NCI-H524 treated with DMSO at 0.1 percent for 48 hours (cell line): ENCODE measurements at regions not wholly inside any gene's neighbourhood (a gene's known extent, or its start where the extent isn't known, plus 50 kb on each side); places are given as distances from the start of the nearest gene placed in this dataset.

Experiments
- DNase-seq: peaks from one replicate; lab custom pipeline; 2025; lab: John Stamatoyannopoulos, UW

DNA sequence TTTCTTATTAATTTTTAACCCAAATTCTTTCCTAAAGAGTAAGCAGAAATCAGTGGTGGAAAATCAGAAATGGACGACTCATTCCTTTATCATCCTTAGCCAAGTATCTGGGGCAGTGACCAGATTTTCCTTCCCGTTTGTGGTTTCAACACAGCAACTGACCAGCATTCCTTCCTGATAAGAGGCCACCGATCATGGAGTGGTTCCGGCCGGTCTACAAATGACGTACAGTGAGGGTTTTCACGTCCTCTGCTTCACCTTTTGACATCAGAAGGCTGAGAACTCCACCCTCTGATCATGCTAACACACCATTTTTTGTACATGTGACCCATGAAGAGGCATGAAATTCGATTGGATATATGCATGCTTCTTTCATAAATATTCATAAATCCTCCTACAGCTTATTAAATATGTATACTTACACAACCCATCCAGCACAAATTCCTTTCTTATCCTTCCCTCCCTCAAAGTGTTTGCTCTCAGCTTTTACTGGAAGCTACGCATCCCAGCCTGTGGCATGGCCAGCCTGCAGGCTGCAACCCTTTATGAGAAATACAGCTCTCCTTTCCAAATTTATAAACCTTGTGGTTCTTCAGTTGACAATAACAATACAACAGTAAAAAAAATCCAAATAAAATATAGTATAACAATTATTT is 173.0 kb upstream of the CASK start:
- DNase-seq = no peak

DNA sequence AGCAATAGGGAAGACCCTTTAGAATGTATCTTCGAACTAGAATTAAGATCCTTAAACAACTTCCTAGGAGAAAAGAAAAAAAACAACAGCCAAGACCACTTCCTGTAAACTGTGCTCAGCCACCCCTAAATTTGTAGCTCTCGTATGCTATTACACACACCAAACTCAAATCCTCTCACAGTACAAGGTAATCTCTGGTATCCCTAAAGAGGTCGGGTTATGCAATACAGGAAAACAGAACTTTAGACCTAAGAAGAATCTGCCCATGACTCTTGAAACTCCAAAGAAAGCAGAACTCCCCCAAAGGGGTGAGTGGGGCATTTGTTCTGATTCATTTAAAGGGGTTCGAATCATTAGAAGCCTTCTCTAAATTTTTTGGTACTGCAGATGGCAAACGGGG is 170.9 kb upstream of the CASK start:
- DNase-seq = no peak

DNA sequence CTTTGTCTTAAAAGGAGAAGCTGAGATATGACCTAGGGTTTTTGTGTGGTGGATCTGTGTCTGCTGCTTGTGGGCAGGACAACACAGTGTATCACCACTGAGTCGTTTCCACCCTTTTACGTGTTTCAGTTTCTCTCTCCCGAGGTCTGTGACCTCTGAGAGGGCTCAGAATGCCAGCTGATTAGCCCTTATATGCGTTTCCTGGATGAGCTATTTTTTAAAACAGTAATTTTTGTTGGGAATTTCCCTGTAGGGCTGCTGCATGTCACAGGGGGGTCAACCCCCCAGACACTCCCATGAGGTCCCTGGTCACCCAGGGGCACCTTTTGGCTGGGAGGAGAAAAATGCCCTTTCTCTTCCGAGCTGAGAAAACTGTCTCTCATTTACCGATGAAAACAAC is 170.4 kb upstream of the CASK start:
- DNase-seq = no peak

DNA sequence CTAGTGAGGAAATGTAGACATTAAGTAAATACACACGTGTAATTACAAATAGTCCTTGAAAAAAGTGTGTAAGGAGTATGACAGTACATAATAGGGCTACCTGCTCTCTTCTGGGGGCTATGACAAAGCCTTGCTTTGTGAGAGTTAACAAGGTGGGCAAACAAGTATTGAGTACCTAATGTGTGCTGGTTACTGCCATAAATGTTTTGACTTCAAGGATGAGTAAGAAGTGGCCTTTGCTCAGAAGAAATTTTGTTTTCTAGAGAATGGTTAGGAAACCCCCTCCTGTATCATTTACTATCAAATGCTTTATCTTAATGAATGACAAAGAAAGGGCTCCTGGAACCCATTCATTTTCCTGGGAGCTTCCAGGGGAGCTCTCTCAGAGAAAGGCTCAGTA is 167.0 kb upstream of the CASK start:
- no peak for DNase-seq

DNA sequence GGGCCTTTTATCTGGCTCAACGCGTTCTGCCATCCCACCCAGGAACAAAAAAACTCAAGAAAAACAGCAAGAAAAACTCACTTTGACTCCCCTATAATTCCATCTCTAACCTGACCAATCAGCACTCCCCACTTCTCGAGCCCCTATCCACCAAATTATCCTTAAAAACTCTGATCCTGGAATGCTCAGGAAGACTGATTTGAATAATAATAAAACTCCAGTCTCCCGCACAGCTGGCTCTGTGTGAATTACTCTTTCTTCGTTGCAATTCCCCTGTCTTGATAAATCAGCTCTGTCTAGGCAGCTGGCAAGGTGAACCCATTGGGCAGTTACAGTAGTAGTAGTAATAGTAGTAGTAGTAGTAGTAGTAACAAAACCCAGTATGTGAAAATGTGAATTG is 165.7 kb upstream of the CASK start:
- DNase-seq = no peak

DNA sequence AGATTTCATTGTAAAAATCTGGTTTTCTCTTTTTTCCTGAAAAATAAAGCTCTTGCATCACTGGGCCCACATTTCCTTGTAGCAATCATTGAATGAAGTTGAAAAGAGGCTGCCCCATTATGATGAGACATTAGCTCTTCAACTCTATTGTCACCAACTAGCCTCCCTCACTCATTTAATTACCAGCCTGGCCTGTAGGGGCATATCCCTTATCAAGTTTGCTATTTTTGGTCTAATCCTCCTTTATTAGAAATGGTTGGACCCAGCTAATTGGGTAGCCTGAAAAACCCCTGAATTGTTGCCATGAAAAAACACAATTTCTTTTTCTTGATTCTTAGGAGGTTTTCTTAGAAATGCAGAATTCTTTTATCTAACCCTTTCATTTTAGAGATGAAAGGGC is 164.6 kb upstream of the CASK start:
- DNase-seq = no peak

DNA sequence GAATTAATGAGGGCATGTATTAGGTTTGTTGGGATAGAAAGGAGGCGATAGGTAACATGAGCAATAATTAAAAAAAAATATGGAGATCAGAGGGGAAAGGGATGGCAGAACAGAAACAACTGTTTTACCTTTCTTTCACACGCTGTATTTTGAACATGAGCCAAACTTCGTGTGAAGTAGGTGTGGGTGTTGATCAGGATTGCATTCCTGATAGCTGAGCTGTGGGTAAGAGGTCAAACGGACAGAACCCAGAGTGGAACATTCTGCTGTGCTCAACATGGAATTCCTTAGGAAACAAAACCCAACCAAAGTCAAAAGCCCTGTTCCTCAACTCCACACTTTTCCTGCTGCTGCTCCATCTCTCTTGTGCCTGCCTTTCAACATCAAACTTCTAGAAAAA is 162.5 kb upstream of the CASK start:
- DNase-seq = no peak

DNA sequence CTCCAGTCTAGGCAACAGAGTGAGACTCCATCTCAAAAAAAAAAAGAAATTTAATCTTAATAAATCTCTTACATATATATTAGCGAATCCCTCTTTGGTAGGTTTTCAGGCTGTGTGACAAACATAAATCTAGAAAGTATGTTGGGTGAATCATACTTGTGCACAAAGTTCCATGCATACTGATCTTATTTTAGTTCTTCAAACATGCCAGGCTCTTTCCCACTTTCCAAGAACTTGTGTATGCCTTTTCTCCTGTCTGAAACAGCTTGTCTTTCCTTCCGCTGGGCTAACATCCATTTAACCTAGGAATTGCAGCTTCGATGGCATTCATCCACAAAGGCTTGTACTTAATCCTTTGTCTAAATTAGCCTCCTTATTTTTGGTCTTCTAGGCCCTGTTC is 156.6 kb upstream of the CASK start:
- DNase-seq = no peak

DNA sequence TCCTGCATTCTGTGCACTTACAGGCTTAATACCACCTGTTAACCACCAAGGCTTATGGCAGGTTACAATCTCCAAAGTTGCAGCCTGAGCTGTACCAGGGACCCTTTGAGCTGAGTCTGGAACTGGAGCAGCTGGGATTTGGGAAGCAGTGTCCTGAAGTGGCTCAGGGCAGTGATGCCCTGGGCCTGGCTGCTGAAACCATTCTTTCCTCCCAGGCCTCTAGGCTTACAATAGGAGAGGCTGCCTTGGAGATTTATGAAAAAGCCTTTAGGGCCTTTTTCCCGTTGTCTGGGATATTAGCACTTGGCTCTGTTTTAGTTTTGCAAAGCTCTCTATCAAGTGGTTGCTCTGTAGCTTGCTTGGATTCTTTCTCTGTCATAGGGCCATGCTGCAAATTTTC is 154.3 kb upstream of the CASK start:
- no peak for DNase-seq

DNA sequence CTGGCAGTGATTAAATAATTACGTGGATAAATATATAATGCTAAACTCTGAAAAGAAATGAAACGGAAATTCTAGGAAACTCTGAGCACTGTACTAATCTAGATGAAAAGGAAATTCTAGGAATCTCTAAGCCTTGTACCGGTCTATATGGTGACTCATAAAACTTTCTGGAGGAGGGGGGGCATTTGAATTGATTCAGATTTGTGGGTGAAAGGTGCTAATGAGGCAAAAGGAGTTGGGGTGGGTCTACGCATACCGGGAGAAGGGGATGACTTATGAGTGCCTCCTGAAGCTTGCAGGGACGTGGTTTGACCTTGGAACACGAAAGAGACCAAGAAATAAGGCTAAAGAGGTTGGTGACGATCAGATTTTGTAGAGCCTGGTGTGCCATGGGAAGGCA is 151.7 kb upstream of the CASK start:
- DNase-seq = no peak

DNA sequence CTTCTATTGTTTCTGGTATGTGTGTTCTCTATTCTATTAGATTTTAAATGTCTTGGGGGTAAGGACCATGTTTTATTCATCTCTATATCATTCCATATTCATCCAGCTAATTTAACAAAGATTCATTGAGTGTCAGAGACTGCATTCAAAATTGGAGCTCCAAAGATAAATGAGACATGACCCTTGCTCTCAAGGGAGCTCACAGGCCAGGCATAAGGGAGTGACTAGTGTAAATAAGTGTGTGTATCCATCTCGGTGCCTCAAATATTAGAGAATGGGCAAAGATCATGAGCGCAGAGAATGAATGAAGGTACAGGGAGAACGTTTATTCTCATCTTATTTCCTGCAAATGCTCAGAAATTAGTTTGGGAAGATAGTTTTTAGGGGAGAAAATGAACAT is 150.1 kb upstream of the CASK start:
- no peak for DNase-seq

DNA sequence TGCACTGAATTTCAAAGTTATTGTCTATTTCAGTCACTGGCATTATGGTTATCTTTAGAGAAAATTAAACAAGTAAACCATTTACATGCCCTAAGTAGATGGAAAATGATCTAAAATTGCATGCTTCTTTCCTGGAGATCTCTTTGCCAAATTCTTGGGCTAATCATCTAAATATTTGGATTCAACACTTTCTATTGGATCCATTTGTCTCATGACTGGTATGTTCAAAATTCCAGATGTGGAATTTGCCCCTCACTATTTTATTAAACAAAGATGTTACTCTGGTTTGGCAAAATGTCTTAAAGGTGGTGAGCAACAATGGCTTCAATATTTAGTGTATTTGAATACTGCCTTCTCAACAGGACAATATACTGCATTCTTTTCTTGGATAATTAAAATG is 147.5 kb upstream of the CASK start:
- DNase-seq = no peak

DNA sequence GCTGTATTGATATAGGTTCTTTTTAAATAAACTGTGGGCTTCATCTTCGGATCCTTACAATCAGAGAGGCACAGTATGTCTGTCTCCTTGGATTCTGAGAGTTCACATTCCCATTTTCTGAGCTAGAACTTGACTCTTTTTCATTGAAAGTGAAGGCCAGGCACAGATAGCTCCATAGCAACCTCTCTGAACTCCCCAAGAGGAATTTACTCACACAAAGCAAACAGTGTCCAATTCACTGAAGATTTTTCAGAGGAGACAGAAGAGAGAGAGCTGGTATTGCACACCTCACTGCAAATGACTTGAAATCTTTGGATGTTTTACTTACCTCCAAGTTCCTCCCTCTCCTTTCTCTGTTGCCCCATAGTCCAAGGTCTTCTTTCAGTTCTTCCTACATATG is 130.9 kb upstream of the CASK start:
- DNase-seq = no peak

DNA sequence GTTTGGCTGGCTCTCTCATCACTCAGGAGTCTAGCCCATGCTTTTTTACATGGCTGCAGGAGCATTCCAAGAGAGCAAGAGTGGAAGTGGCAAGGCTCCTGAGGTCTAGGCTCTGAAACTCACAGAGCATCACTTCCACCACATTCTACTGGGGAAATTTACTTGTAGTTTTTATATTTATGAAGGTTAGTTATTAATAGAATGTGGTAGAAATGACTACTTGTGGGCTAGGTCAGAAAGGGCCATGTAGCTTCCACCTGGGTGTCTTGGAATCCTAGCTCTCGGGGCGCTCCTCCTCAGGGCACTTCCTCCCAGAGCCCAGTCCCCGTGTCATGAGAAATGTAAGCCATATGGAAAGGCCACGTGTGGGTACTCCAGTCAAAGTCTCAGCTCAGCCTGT is 127.0 kb upstream of the CASK start:
- DNase-seq = no peak

DNA sequence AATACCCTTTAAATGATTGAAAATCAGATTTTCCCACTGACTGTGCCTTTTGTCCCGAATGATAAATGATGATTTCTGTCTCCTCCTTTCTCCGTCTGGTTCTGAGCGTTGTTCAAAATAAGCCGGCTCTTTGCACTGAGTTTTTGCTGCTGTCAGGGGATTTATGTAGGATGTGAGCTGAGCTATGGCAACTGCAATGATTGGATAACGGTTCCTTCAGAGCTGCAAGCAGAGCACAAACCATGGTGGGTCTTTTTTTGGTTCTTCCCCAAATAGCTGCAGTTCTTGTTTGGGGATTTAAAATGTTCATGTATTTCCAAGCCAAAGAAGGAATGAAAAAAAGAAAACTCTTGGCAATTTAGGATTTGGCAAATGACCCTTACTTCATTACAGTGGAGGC is 124.5 kb upstream of the CASK start:
- no peak for DNase-seq

DNA sequence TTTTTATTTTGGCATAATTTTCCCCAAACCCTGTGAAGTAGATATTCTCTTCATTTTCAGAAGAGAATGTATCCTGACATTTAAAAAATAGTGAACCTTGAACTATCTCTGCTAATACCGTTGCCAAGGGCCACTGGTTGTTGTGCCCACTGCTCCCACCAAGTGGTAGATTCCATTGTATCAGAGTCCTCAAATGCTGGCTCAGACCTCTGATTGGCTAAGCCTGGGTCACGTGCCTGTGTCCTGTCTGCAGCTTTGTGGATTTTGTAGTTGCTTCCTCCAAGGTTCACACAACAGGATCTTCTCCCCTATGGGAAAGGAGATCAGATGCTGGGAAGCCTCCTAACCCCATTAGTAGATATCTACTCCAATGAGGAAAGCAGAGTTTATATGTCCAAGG is 104.8 kb upstream of the CASK start:
- no peak for DNase-seq

DNA sequence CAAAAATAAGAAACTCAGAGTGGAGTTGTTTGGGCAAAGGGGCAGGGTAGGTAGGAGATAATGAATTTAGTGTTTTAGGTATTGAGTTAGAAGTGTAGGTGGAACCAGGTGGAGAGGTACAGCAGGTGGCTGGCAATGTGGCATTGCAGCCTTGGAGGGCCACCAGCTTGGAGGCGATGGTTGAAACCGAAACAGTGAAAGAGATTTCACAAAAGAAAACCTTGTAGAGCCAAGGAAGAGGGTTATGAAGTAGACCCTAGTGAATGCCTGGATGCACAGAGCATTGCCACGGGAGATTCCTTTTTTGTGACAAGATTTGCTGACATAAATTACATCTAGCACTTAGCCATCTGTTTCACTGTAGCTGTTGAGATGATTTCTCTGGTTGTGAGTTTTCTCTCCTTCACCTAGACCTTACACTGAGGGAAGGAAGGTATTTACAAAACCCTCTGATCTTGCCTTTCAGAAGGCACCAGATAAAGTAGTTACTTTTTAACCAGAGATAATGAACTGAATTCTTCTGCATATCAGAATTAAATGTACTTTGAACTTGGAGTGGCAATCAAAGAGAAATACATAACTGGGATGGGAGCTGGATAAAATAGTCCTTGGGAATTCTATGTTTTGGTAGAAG is 104.1 kb upstream of the CASK start:
- no peak for DNase-seq

DNA sequence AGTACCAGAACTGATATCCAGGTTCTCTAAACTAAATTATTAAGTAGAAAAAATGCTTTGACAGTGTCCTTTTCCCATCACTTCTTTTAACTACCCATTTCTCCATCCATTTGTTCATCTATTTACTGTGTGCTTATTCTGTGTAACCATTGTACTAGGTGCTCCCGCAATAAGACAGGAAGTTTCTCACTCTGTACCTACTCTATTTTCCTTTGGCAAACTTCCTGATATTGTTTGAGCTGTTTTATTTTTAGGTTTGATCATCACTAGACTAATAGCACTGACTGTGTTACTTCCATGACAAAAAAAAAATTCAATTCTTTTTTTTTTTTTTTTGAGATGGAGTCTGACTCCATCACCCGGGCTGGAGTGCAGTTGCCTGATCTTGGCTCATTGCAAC is 102.5 kb upstream of the CASK start:
- no peak for DNase-seq

DNA sequence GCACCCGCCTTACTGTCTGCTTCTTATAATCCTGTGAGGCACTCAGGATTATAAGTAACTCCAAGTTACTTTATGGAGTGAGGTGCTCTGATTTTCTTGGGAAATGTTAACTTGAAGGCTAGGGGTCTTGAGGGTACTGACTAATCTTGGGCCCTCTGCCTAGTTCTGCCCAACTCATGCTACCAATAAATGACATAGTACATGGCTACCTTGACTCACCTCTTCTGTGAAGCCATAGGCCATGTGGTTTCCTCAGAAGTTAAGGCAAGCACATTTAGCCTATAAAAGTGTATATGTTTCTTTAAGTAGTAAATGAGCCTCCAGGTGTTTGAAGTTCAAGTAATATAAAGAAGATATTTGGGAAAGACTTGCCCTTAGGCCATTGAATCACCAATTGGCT is 99.8 kb upstream of the CASK start:
- DNase-seq = no peak

DNA sequence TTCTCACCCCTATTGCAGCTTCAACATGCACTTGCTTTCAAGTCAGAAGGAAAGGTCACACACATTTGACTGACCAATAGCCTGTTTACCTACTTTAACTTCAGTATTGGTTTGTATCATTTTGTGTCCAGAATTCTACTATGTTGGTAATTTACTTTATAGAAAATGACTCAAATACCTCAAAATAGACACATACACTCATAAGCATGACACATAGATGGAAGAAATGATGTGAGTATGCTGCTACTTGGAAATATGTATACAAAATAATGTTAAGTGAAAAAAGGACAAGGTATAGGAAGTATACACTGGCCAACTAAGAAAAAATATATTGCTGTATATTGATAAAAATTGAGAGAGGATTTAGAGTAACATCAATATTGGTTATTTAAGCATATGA is 98.8 kb upstream of the CASK start:
- no peak for DNase-seq

DNA sequence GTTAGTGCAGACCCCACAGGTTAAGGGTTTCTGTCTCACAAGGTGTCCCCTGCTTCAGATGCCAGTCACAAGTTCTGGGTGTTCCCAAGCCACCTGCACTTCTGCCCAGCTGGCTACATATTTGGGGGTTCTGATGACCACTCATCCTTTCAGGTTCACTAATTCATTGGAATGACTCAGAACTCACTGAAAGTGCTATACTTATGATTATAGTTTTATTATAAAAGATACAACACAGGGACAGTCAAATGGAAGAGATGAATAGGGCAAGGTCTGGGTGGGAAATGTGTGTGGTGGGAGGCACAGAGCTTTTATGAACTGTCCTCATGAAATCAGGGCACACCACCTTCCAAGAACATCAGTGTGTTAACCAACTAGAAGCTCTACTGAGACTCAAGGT is 97.7 kb upstream of the CASK start:
- no peak for DNase-seq

DNA sequence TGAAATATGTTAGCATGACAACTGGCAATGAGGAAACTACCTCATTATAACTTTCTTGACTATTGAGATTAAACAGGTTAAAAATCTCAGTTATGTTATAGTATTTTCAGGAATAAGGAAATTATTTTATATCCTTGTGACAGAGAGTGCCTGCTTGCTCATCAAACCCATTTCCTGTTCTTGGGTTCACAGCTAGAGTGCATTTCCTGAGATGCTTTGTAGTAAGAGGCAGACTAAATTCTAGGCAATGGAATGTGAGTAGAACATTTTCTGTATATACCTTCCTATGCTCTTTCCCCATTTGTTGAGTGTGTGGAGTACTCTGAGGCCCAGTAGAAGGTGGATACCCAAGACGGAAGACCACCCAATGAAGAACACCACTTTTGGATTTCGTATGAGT is 96.9 kb upstream of the CASK start:
- DNase-seq = no peak

DNA sequence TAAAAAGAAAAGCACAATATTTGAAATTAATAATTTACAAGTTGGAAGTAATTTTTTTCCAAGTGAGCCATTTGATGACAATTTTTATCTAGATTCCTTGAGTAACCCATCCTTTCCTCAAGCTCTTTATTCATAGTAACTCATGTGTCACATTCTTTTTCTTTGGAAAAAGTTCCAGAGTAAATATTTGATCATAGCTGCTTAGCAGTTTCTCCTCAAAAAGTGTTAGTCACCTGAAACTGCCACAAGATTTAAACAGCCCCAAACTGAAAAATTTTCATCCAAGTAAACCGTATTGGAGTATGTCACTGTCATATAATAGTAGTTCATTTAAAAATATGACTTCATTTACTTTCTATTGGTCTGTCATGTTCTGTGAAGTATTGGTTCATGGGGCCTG is 94.6 kb upstream of the CASK start:
- DNase-seq = no peak

DNA sequence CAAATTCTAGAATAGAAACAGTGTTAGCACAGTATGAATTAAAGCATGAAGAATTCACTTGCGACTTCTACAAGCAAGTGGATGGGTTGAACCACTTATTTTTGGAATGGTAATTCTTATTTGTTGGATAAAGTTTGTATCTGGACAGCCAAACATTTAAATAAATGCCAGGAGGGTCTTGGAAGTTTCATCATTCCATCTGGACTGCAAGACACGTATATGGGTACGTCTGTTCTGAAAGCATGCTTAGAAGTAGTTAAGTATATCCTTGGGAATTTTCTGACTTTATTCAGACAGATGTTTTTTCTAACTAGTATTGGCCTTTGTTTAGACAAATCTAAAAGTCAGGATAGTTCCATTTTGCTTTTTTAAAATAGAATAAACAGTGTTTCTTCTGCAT is 77.5 kb upstream of the CASK start:
- DNase-seq = no peak

DNA sequence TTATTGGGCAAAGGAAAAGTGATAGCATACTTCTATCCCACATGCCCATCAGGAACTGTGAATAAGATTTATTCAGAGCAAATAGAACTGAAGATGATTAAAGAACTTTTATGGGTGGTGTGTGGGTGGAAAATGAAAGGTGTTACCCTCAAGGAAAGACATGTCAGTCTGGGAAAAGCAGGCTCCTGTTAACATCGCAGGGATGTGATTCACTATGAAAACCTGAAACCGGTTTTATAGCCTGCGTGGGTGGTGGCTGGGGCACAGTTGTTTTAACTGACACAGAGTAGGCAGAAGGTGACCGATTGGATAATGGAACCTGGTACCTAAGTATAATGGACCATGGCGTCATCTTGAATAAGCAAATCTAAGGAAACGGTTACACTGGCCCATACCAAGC is 61.3 kb upstream of the CASK start:
- DNase-seq = no peak
